Activated T-helper 1 cell treated with anti-CD3 and anti-CD28 coated beads, Interleukin-12 subunit alpha, Interleukin-12 subunit beta, Interleukin-2, Interleukin-4 antibody, amounts not matched to agents 30 ng/mL and 10 ng/mL and 1 ng/mL, durations not matched to agents 14 hours and 24 hours and 36 hours (primary cell): ENCODE measurements at regions not wholly inside any gene's neighbourhood (a gene's known extent, or its start where the extent isn't known, plus 50 kb on each side); places are given as distances from the start of the nearest gene placed in this dataset.

Experiments used
- DNase-seq: peaks from one replicate; pipeline ENCODE4 v3.0.0; 2021; ENCODE audit warnings: low spot score
- H3K27ac Mint-ChIP-seq: one replicate; pipeline ENCODE4 v1.8.0; 2021; ENCODE audit warnings: mild to moderate bottlenecking, mixed read lengths
- H3K27me3 Mint-ChIP-seq: one replicate; pipeline ENCODE4 v1.8.0; 2022; ENCODE audit warnings: mild to moderate bottlenecking, moderate library complexity, mixed read lengths; ENCODE audit not compliant: insufficient read depth
- H3K36me3 Mint-ChIP-seq: one replicate; pipeline ENCODE4 v1.8.0; 2021; ENCODE audit warnings: low read depth, mixed read lengths
- H3K4me1 Mint-ChIP-seq: one replicate; pipeline ENCODE4 v1.8.0; 2021; ENCODE audit warnings: low read depth, mixed read lengths
- H3K4me3 Mint-ChIP-seq: one replicate; pipeline ENCODE4 v1.8.0; 2021; ENCODE audit warnings: mild to moderate bottlenecking, moderate library complexity, mixed read lengths
- H3K9me3 Mint-ChIP-seq: one replicate; pipeline ENCODE4 v1.8.0; 2021; ENCODE audit warnings: mixed read lengths
- intact Hi-C: fragments of 100-400 bp; cut with micrococcal nuclease; formaldehyde crosslinking; loops from one replicate; pipeline ENCODE4 v1.15.1; 2024

GRCh38 chr13:82867284-82867683 lies 1015.0 kb downstream of the SLITRK1 start:
- intact Hi-C loops, result no loop called here

GRCh38 chr13:82850644-82851043 lies 1031.6 kb downstream of the SLITRK1 start:
- Mint-ChIP-seq H3K27ac (no peak overlapping the region), H3K4me3 (no peak overlapping the region), H3K4me1 (no peaks in the 10 kb centered on the region), H3K9me3 (peaks cover 8% of the 10 kb centered on the region), H3K27me3 (no peaks in the 10 kb centered on the region), H3K36me3 (no peaks in the 10 kb centered on the region)
- no peak for DNase-seq
- intact Hi-C loops, result no loop called here

More at GRCh38 chr13:82867284-82867683, 1015.0 kb downstream of the SLITRK1 start:
- Mint-ChIP-seq H3K27ac (no peak overlapping the region), H3K9me3 (peaks cover 6% of the 10 kb centered on the region), H3K4me3 (no peak overlapping the region), H3K36me3 (no peaks in the 10 kb centered on the region), H3K4me1 (no peaks in the 10 kb centered on the region), H3K27me3 (no peaks in the 10 kb centered on the region)
- no peak for DNase-seq

GRCh38 chr13:82848766-82849165 lies 1033.5 kb downstream of the SLITRK1 start:
- Mint-ChIP-seq H3K27ac (no peak overlapping the region), H3K4me1 (no peaks in the 10 kb centered on the region), H3K36me3 (no peaks in the 10 kb centered on the region), H3K9me3 (peaks cover 8% of the 10 kb centered on the region), H3K4me3 (no peak overlapping the region), H3K27me3 (no peaks in the 10 kb centered on the region)
- DNase-seq, result no peak
- intact Hi-C loops, result no loop called here

- Mint-ChIP-seq H3K36me3 (no peaks in the 10 kb centered on the region), H3K4me1 (no peaks in the 10 kb centered on the region), H3K9me3 (peaks cover 6% of the 10 kb centered on the region), H3K27me3 (no peaks in the 10 kb centered on the region), H3K4me3 (no peak overlapping the region), H3K27ac (no peak overlapping the region)
- DNase-seq, result no peak
- intact Hi-C loops, result no loop called here
Measured at GRCh38 chr13:82847595-82847994, 1034.7 kb downstream of the SLITRK1 start.

- no peaks in the 10 kb centered on the region for H3K36me3 Mint-ChIP-seq
Measured at GRCh38 chr13:82833923-82834322, 1048.4 kb downstream of the SLITRK1 start.

GRCh38 chr13:82829040-82829439 lies 1053.2 kb downstream of the SLITRK1 start:
- no peaks in the 10 kb centered on the region for H3K36me3 Mint-ChIP-seq
- H3K27ac Mint-ChIP-seq, result no peak overlapping the region
- no peaks in the 10 kb centered on the region for H3K4me1 Mint-ChIP-seq
- intact Hi-C loops, result no loop called here
- DNase-seq, result no peak
- H3K27me3 Mint-ChIP-seq, result no peaks in the 10 kb centered on the region
- H3K9me3 Mint-ChIP-seq, result peaks cover 26% of the 10 kb centered on the region
- no peak overlapping the region for H3K4me3 Mint-ChIP-seq

More at GRCh38 chr13:82833923-82834322, 1048.4 kb downstream of the SLITRK1 start:
- Mint-ChIP-seq H3K4me1 (no peaks in the 10 kb centered on the region), H3K27me3 (no peaks in the 10 kb centered on the region), H3K4me3 (no peak overlapping the region), H3K27ac (no peak overlapping the region), H3K9me3 (peaks cover 19% of the 10 kb centered on the region)
- DNase-seq, result no peak
- intact Hi-C loops, result no loop called here

- peaks cover 27% of the 10 kb centered on the region for H3K9me3 Mint-ChIP-seq
- no peaks in the 10 kb centered on the region for H3K4me1 Mint-ChIP-seq
- DNase-seq, result no peak
- no peaks in the 10 kb centered on the region for H3K27me3 Mint-ChIP-seq
- intact Hi-C loops, result no loop called here
- no peak overlapping the region for H3K27ac Mint-ChIP-seq
- no peak overlapping the region for H3K4me3 Mint-ChIP-seq
- no peaks in the 10 kb centered on the region for H3K36me3 Mint-ChIP-seq
Measured at GRCh38 chr13:82827724-82828123, 1054.5 kb downstream of the SLITRK1 start.

- H3K4me3 Mint-ChIP-seq, result no peak overlapping the region
- H3K36me3 Mint-ChIP-seq, result no peaks in the 10 kb centered on the region
- peaks cover 20% of the 10 kb centered on the region for H3K9me3 Mint-ChIP-seq
- no peak for DNase-seq
- intact Hi-C loops, result no loop called here
- H3K4me1 Mint-ChIP-seq, result no peaks in the 10 kb centered on the region
- H3K27ac Mint-ChIP-seq, result no peak overlapping the region
- no peaks in the 10 kb centered on the region for H3K27me3 Mint-ChIP-seq
Measured at GRCh38 chr13:82822935-82823334, 1059.3 kb downstream of the SLITRK1 start.

GRCh38 chr13:82817133-82817532 lies 1065.1 kb downstream of the SLITRK1 start:
- H3K9me3 Mint-ChIP-seq, result no peaks in the 10 kb centered on the region

GRCh38 chr13:82815791-82816190 lies 1066.5 kb downstream of the SLITRK1 start:
- no peak for DNase-seq
- H3K4me3 Mint-ChIP-seq, result no peak overlapping the region
- no peaks in the 10 kb centered on the region for H3K36me3 Mint-ChIP-seq
- no peak overlapping the region for H3K27ac Mint-ChIP-seq
- H3K9me3 Mint-ChIP-seq, result peaks cover 1% of the 10 kb centered on the region
- no peaks in the 10 kb centered on the region for H3K4me1 Mint-ChIP-seq
- intact Hi-C loops, result no loop called here
- no peaks in the 10 kb centered on the region for H3K27me3 Mint-ChIP-seq

More at GRCh38 chr13:82817133-82817532, 1065.1 kb downstream of the SLITRK1 start:
- DNase-seq, result no peak
- Mint-ChIP-seq H3K27ac (no peak overlapping the region), H3K4me1 (no peaks in the 10 kb centered on the region), H3K4me3 (no peak overlapping the region), H3K36me3 (no peaks in the 10 kb centered on the region), H3K27me3 (no peaks in the 10 kb centered on the region)
- intact Hi-C loops, result no loop called here

- intact Hi-C loops, result no loop called here
- Mint-ChIP-seq H3K27ac (no peak overlapping the region), H3K27me3 (no peaks in the 10 kb centered on the region), H3K36me3 (no peaks in the 10 kb centered on the region), H3K4me1 (no peaks in the 10 kb centered on the region), H3K9me3 (peaks cover 9% of the 10 kb centered on the region), H3K4me3 (no peak overlapping the region)
- DNase-seq, result no peak
Measured at GRCh38 chr13:82803341-82803740, 1078.9 kb downstream of the SLITRK1 start.

- H3K27ac Mint-ChIP-seq, result no peak overlapping the region
- H3K4me1 Mint-ChIP-seq, result no peaks in the 10 kb centered on the region
- H3K9me3 Mint-ChIP-seq, result peaks cover 9% of the 10 kb centered on the region
- DNase-seq, result no peak
- H3K27me3 Mint-ChIP-seq, result no peaks in the 10 kb centered on the region
- H3K36me3 Mint-ChIP-seq, result no peaks in the 10 kb centered on the region
- intact Hi-C loops, result no loop called here
- H3K4me3 Mint-ChIP-seq, result no peak overlapping the region
Measured at GRCh38 chr13:82802528-82802927, 1079.7 kb downstream of the SLITRK1 start.

- Mint-ChIP-seq H3K4me3 (no peak overlapping the region), H3K9me3 (peaks cover 9% of the 10 kb centered on the region), H3K36me3 (no peaks in the 10 kb centered on the region), H3K4me1 (no peaks in the 10 kb centered on the region), H3K27me3 (no peaks in the 10 kb centered on the region), H3K27ac (no peak overlapping the region)
- no peak for DNase-seq
- intact Hi-C loops, result no loop called here
Measured at GRCh38 chr13:82800391-82800790, 1081.9 kb downstream of the SLITRK1 start.

GRCh38 chr13:82797876-82798275 lies 1084.4 kb downstream of the SLITRK1 start:
- Mint-ChIP-seq H3K4me1 (no peaks in the 10 kb centered on the region), H3K36me3 (no peaks in the 10 kb centered on the region), H3K9me3 (no peaks in the 10 kb centered on the region), H3K27me3 (no peaks in the 10 kb centered on the region), H3K4me3 (no peak overlapping the region), H3K27ac (no peak overlapping the region)
- DNase-seq, result no peak
- intact Hi-C loops, result no loop called here
